GM10266 (cell line): ENCODE measurements at regions not wholly inside any gene's neighbourhood (a gene's known extent, or its start where the extent isn't known, plus 50 kb on each side); places are given as distances from the start of the nearest gene placed in this dataset.

Experiments used
- DNase-seq: peaks from one replicate; pipeline ENCODE4 v3.0.0; 2012; ENCODE audit errors: extremely low spot score
- CTCF ChIP-seq: IDR thresholded peaks from 2 replicates; pipeline ENCODE4 v1.5.1; 2012; ENCODE audit warnings: mild to moderate bottlenecking, low read depth; ENCODE audit not compliant: control insufficient read depth, insufficient read depth; ENCODE audit errors: missing control alignments

GRCh38 chr1:94725566-94725965, 94.6 kb upstream of the SLC44A3 start:
- TF ChIP-seq CTCF, result no peak
- DNase-seq, result no peak

GRCh38 chr1:94723894-94724293, 96.3 kb upstream of the SLC44A3 start:
- TF ChIP-seq CTCF, result no peak
- no peak for DNase-seq

GRCh38 chr1:94723463-94723862, 96.7 kb upstream of the SLC44A3 start:
- no peak for DNase-seq
- TF ChIP-seq CTCF, result no peak

GRCh38 chr1:94722181-94722580, 98.0 kb upstream of the SLC44A3 start:
- DNase-seq, result no peak
- no peak for TF ChIP-seq CTCF

- DNase-seq, result peak; percentile 61
- no peak for TF ChIP-seq CTCF
Measured at GRCh38 chr1:94721240-94721639, 98.9 kb upstream of the SLC44A3 start.

GRCh38 chr1:94719926-94720793, 100.0 kb upstream of the SLC44A3 start:
- DNase-seq, result peak; percentile 69

More at GRCh38 chr1:94719926-94720793, 100.0 kb upstream of the SLC44A3 start:
- no peak for TF ChIP-seq CTCF
